Fibroblast of lung (primary cell): ENCODE measurements at regions not wholly inside any gene's neighbourhood (a gene's known extent, or its start where the extent isn't known, plus 50 kb on each side); places are given as distances from the start of the nearest gene placed in this dataset.

Experiments used
- EZH2 ChIP-seq: IDR thresholded peaks from 2 replicates; pipeline ENCODE4 v1.5.1; 2012; ENCODE audit warnings: low read length, control low read depth, mild to moderate bottlenecking; ENCODE audit errors: missing control alignments
- TF ChIP-seq, protein P1 (sequence below), 2 donors: IDR thresholded peaks in 1 of 2; conservative IDR thresholded peaks in 1 of 2; 1 replicate in 1 of 2; 2 replicates in 1 of 2; pipeline ENCODE4 v1.5.1; 2011 to 2012; ENCODE audit warnings: low read length in 2 of 2, control low read depth in 1 of 2, inconsistent platforms in 1 of 2, low read depth in 1 of 2, mild to moderate bottlenecking in 1 of 2

DNA sequence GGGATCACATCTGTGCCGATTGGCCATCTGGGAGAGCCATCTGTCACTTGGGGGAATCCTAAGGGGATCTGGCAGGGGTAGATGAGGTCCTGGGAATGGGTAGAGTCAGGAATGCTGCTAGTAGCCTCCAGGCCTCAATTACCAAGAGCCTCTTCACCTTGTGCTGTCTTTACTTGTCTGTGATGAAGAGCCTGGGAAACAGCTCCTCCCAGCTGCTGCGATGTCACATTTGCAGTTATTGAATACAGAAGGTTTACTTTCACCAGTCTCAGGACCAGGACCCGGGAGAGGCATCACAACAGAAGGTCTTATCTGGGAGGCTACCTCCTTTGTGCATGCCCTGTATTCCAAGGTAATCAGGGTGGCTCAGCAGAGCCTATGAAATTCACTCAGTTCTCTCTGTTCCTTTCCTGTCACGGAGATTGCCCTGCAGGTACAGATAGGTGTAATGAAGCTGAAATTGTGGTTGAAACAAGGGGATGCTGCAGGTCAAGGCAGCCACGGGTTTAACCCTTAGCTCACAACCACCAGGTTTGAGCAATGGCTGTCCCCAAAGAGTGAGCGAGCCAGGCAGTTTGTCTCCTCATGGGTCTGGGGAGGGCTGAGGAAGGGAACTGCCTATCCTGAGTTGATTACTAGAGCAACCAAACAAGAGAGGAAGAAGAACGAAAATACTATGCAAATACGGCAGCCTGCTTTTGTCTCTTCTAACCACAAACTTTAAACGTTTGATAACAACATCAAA, 298.9 kb upstream of the RORA start:
- TF ChIP-seq EZH2: no peak
- TF ChIP-seq, protein P1, sequence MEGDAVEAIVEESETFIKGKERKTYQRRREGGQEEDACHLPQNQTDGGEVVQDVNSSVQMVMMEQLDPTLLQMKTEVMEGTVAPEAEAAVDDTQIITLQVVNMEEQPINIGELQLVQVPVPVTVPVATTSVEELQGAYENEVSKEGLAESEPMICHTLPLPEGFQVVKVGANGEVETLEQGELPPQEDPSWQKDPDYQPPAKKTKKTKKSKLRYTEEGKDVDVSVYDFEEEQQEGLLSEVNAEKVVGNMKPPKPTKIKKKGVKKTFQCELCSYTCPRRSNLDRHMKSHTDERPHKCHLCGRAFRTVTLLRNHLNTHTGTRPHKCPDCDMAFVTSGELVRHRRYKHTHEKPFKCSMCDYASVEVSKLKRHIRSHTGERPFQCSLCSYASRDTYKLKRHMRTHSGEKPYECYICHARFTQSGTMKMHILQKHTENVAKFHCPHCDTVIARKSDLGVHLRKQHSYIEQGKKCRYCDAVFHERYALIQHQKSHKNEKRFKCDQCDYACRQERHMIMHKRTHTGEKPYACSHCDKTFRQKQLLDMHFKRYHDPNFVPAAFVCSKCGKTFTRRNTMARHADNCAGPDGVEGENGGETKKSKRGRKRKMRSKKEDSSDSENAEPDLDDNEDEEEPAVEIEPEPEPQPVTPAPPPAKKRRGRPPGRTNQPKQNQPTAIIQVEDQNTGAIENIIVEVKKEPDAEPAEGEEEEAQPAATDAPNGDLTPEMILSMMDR (conservative IDR thresholded peaks at IDR 0.05 in 1 of 2, IDR thresholded peaks at IDR 0.05 in 1 of 2; ENCODE audit: low read depth in 1 of 2, low read length in 2 of 2): no peak
